Activated CD4-positive, alpha-beta T cell treated with anti-CD3 and anti-CD28 coated beads for 36 hours (primary cell): ENCODE measurements at regions not wholly inside any gene's neighbourhood (a gene's known extent, or its start where the extent isn't known, plus 50 kb on each side); places are given as distances from the start of the nearest gene placed in this dataset.

Experiments used
- ATAC-seq: fragments of 200-7000 bp; cut with Tn5 transposase; one replicate; pipeline ENCODE4 v1.10.0; 2021; ENCODE audit warnings: mild to moderate bottlenecking, moderate library complexity
- CTCF ChIA-PET: fragments of 350-600 bp; sonication (Branson Sonifier 250); formaldehyde crosslinking; loops from one replicate; lab custom pipeline; 2021; ENCODE audit warnings: antibody characterized with exemption; lab: Charles Lee
- POLR2A ChIA-PET: fragments of 350-600 bp; sonication (Branson Sonifier 250); formaldehyde crosslinking; loops from one replicate; lab custom pipeline; 2021; ENCODE audit warnings: antibody characterized with exemption, inconsistent platforms; lab: Charles Lee
- DNase-seq: peaks from one replicate; pipeline ENCODE4 v3.0.0-alpha.2; 2020
- H3K27ac Mint-ChIP-seq: one replicate; pipeline ENCODE4 v1.8.0; 2021; ENCODE audit warnings: mixed read lengths
- H3K27me3 Mint-ChIP-seq: one replicate; pipeline ENCODE4 v1.8.0; 2021; ENCODE audit warnings: mixed read lengths
- H3K36me3 Mint-ChIP-seq: one replicate; pipeline ENCODE4 v1.8.0; 2021; ENCODE audit warnings: low read depth, mixed read lengths
- H3K4me1 Mint-ChIP-seq: one replicate; pipeline ENCODE4 v1.8.0; 2021; ENCODE audit warnings: mixed read lengths
- H3K4me3 Mint-ChIP-seq: one replicate; pipeline ENCODE4 v1.8.0; 2021; ENCODE audit warnings: mild to moderate bottlenecking, moderate library complexity, mixed read lengths
- H3K9me3 Mint-ChIP-seq: one replicate; pipeline ENCODE4 v1.8.0; 2021; ENCODE audit warnings: low read depth, mixed read lengths
- intact Hi-C, 2 experiments: fragments of 100-400 bp; cut with DNase I in 1 of 2; cut with micrococcal nuclease in 1 of 2; formaldehyde crosslinking; loops; one replicate each; pipeline versions ENCODE4 v1.14.2 to v1.15.1; 2022 to 2024; cut with DNase I, micrococcal nuclease

- intact Hi-C loops, result no loop called here
- ATAC-seq, result no peak
- H3K4me1 Mint-ChIP-seq, result no peaks in the 10 kb centered on the region
- no peak overlapping the region for H3K27ac Mint-ChIP-seq
- ChIA-PET POLR2A (no interaction called here), CTCF (no interaction called here)
- no peaks in the 10 kb centered on the region for H3K9me3 Mint-ChIP-seq
- no peak for DNase-seq
- H3K27me3 Mint-ChIP-seq, result no peaks in the 10 kb centered on the region
- no peak overlapping the region for H3K4me3 Mint-ChIP-seq
- no peaks in the 10 kb centered on the region for H3K36me3 Mint-ChIP-seq
These were observed 816.8 kb downstream of the MTRR start for GRCh38 chr5:8685704-8686103.

GRCh38 chr5:8686707-8687106 lies 817.8 kb downstream of the MTRR start:
- DNase-seq, result no peak
- Mint-ChIP-seq H3K9me3 (no peaks in the 10 kb centered on the region), H3K36me3 (no peaks in the 10 kb centered on the region), H3K4me3 (no peak overlapping the region), H3K4me1 (no peaks in the 10 kb centered on the region), H3K27me3 (no peaks in the 10 kb centered on the region), H3K27ac (no peak overlapping the region)
- ChIA-PET POLR2A (no interaction called here), CTCF (no interaction called here)
- intact Hi-C loops, result no loop called here
- ATAC-seq, result no peak

- intact Hi-C loops, result no loop called here
- POLR2A ChIA-PET, result no interaction called here
These were observed 820.8 kb downstream of the MTRR start for GRCh38 chr5:8689773-8690172.

GRCh38 chr5:8691221-8691620 lies 822.3 kb downstream of the MTRR start:
- POLR2A ChIA-PET, result no interaction called here
- Mint-ChIP-seq H3K9me3 (no peaks in the 10 kb centered on the region), H3K4me3 (no peak overlapping the region), H3K27me3 (no peaks in the 10 kb centered on the region), H3K36me3 (no peaks in the 10 kb centered on the region), H3K27ac (no peak overlapping the region), H3K4me1 (no peaks in the 10 kb centered on the region)
- ATAC-seq (no peak), DNase-seq (no peak)
- CTCF ChIA-PET, result no interaction called here
- intact Hi-C loops, result no loop called here

More at GRCh38 chr5:8689773-8690172, 820.8 kb downstream of the MTRR start:
- H3K9me3 Mint-ChIP-seq, result no peaks in the 10 kb centered on the region
- DNase-seq, result no peak
- no peak overlapping the region for H3K27ac Mint-ChIP-seq
- CTCF ChIA-PET, result no interaction called here
- no peak overlapping the region for H3K4me3 Mint-ChIP-seq
- H3K36me3 Mint-ChIP-seq, result no peaks in the 10 kb centered on the region
- H3K4me1 Mint-ChIP-seq, result no peaks in the 10 kb centered on the region
- ATAC-seq, result no peak
- H3K27me3 Mint-ChIP-seq, result no peaks in the 10 kb centered on the region

- DNase-seq (no peak), ATAC-seq (no peak)
- H3K36me3 Mint-ChIP-seq, result no peaks in the 10 kb centered on the region
- H3K4me1 Mint-ChIP-seq, result no peaks in the 10 kb centered on the region
- H3K4me3 Mint-ChIP-seq, result no peak overlapping the region
- intact Hi-C loops, result no loop called here
- POLR2A ChIA-PET, result no interaction called here
- peaks cover under 1% of the 10 kb centered on the region for H3K9me3 Mint-ChIP-seq
- no peaks in the 10 kb centered on the region for H3K27me3 Mint-ChIP-seq
- H3K27ac Mint-ChIP-seq, result no peak overlapping the region
- CTCF ChIA-PET, result no interaction called here
These were observed 824.4 kb downstream of the MTRR start for GRCh38 chr5:8693341-8693844.

- peaks cover 1% of the 10 kb centered on the region for H3K9me3 Mint-ChIP-seq
- POLR2A ChIA-PET, result no interaction called here
- no peaks in the 10 kb centered on the region for H3K4me1 Mint-ChIP-seq
- intact Hi-C loops, result no loop called here
- CTCF ChIA-PET, result no interaction called here
- no peak overlapping the region for H3K27ac Mint-ChIP-seq
- H3K4me3 Mint-ChIP-seq, result no peak overlapping the region
- no peak for ATAC-seq
- DNase-seq, result no peak
- H3K27me3 Mint-ChIP-seq, result no peaks in the 10 kb centered on the region
- no peaks in the 10 kb centered on the region for H3K36me3 Mint-ChIP-seq
These were observed 825.6 kb downstream of the MTRR start for GRCh38 chr5:8694545-8694944.

GRCh38 chr5:8695902-8696845 lies 827.2 kb downstream of the MTRR start:
- Mint-ChIP-seq H3K9me3 (peaks cover 1% of the 10 kb centered on the region), H3K27me3 (no peaks in the 10 kb centered on the region), H3K36me3 (no peaks in the 10 kb centered on the region), H3K27ac (no peak overlapping the region), H3K4me3 (no peak overlapping the region), H3K4me1 (no peaks in the 10 kb centered on the region)
- intact Hi-C loops, result no loop called here
- DNase-seq (no peak), ATAC-seq (no peak)
- POLR2A ChIA-PET, result no interaction called here
- CTCF ChIA-PET, result no interaction called here

- ATAC-seq (no peak), DNase-seq (no peak)
- peaks cover 1% of the 10 kb centered on the region for H3K9me3 Mint-ChIP-seq
- H3K4me1 Mint-ChIP-seq, result no peaks in the 10 kb centered on the region
- POLR2A ChIA-PET, result no interaction called here
- no peaks in the 10 kb centered on the region for H3K27me3 Mint-ChIP-seq
- H3K36me3 Mint-ChIP-seq, result no peaks in the 10 kb centered on the region
- intact Hi-C loops, result no loop called here
- CTCF ChIA-PET, result no interaction called here
- no peak overlapping the region for H3K4me3 Mint-ChIP-seq
- no peak overlapping the region for H3K27ac Mint-ChIP-seq
These were observed 831.3 kb downstream of the MTRR start for GRCh38 chr5:8700222-8700621.

GRCh38 chr5:8700671-8701070 lies 831.7 kb downstream of the MTRR start:
- intact Hi-C loops, result no loop called here
- H3K36me3 Mint-ChIP-seq, result no peaks in the 10 kb centered on the region
- no peak overlapping the region for H3K4me3 Mint-ChIP-seq
- CTCF ChIA-PET, result no interaction called here
- no peak for DNase-seq
- H3K27me3 Mint-ChIP-seq, result no peaks in the 10 kb centered on the region
- peaks cover 1% of the 10 kb centered on the region for H3K9me3 Mint-ChIP-seq
- H3K4me1 Mint-ChIP-seq, result no peaks in the 10 kb centered on the region
- POLR2A ChIA-PET, result no interaction called here
- ATAC-seq, result no peak
- no peak overlapping the region for H3K27ac Mint-ChIP-seq

GRCh38 chr5:8701251-8701650 lies 832.3 kb downstream of the MTRR start:
- POLR2A ChIA-PET, result no interaction called here
- intact Hi-C loops, result no loop called here
- CTCF ChIA-PET, result no interaction called here
- no peak overlapping the region for H3K4me3 Mint-ChIP-seq
- H3K4me1 Mint-ChIP-seq, result no peaks in the 10 kb centered on the region
- no peak for ATAC-seq
- H3K9me3 Mint-ChIP-seq, result peaks cover 1% of the 10 kb centered on the region
- H3K27ac Mint-ChIP-seq, result no peak overlapping the region
- H3K27me3 Mint-ChIP-seq, result no peaks in the 10 kb centered on the region
- no peaks in the 10 kb centered on the region for H3K36me3 Mint-ChIP-seq
- DNase-seq, result no peak

GRCh38 chr5:8710426-8710930 lies 835.4 kb downstream of the SEMA5A start:
- Mint-ChIP-seq H3K4me3 (no peak overlapping the region), H3K4me1 (no peaks in the 10 kb centered on the region)

GRCh38 chr5:8714198-8714597 lies 831.7 kb downstream of the SEMA5A start:
- Mint-ChIP-seq H3K27ac (no peak overlapping the region), H3K4me1 (no peaks in the 10 kb centered on the region), H3K9me3 (no peaks in the 10 kb centered on the region), H3K4me3 (no peak overlapping the region), H3K36me3 (no peaks in the 10 kb centered on the region), H3K27me3 (no peaks in the 10 kb centered on the region)
- DNase-seq (no peak), ATAC-seq (no peak)
- intact Hi-C loops, result no loop called here
- ChIA-PET CTCF (no interaction called here), POLR2A (no interaction called here)

More at GRCh38 chr5:8710426-8710930, 835.4 kb downstream of the SEMA5A start:
- Mint-ChIP-seq H3K36me3 (no peaks in the 10 kb centered on the region), H3K9me3 (no peaks in the 10 kb centered on the region), H3K27ac (no peak overlapping the region), H3K27me3 (no peaks in the 10 kb centered on the region)
- POLR2A ChIA-PET, result no interaction called here
- intact Hi-C loops, result no loop called here
- DNase-seq (no peak), ATAC-seq (no peak)
- CTCF ChIA-PET, result no interaction called here
